PFSK-1 (cell line): ENCODE measurements at regions not wholly inside any gene's neighbourhood (a gene's known extent, or its start where the extent isn't known, plus 50 kb on each side); places are given as distances from the start of the nearest gene placed in this dataset.

Experiments used
- FOXP2 ChIP-seq: optimal IDR thresholded peaks from 2 replicates; pipeline ENCODE3; 2011; ENCODE audit warnings: borderline replicate concordance, control low read depth, inconsistent platforms; ENCODE audit not compliant: insufficient read depth; ENCODE audit errors: extremely low read length, extremely low read depth
- POLR2AphosphoS5 ChIP-seq: IDR thresholded peaks from 2 replicates; pipeline ENCODE4 v1.6.1; 2012; ENCODE audit warnings: low read depth, mild to moderate bottlenecking, control low read depth, low read length, moderate library complexity
- SIN3A ChIP-seq: IDR thresholded peaks from 2 replicates; pipeline ENCODE4 v1.6.1; 2012; ENCODE audit warnings: mild to moderate bottlenecking, low read length, moderate library complexity, borderline replicate concordance; ENCODE audit not compliant: insufficient read depth
- TAF1 ChIP-seq: IDR thresholded peaks from 2 replicates; pipeline ENCODE4 v1.6.1; 2012; ENCODE audit warnings: low read length, control low read depth, borderline replicate concordance; ENCODE audit not compliant: insufficient read depth
- TF ChIP-seq, protein P1 (sequence below), 2 experiments: IDR thresholded peaks; 2 replicates each; pipeline versions ENCODE4 v1.6.1 to v1.8.0; 2011 to 2012; ENCODE audit warnings: low read depth in 2 of 2, low read length in 2 of 2, control low read depth in 1 of 2, inconsistent platforms in 1 of 2, mild to moderate bottlenecking in 1 of 2, moderate library complexity in 1 of 2; ENCODE audit not compliant: insufficient read depth in 1 of 2

DNA sequence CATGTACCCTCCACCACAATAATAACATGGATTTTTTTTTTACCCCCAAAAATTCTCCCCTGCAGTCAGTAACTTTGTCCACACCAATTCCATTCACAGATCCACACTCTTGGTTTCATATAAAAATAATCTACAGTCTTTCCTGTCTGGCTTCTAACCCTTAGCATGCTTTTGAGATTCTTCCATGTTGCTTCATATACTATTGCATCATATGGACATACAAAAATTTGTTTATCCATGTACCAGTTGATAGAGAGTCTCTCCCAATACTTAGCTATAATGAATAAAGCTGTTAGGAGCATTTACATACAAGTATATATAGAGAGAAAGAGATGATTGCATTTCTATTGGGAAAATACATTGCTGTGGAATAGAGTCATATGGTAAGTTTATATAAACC, 575.0 kb downstream of the XPNPEP1 start:
- TF ChIP-seq FOXP2, result no peak
- no peak for TF ChIP-seq POLR2AphosphoS5
- TF ChIP-seq, protein P1, sequence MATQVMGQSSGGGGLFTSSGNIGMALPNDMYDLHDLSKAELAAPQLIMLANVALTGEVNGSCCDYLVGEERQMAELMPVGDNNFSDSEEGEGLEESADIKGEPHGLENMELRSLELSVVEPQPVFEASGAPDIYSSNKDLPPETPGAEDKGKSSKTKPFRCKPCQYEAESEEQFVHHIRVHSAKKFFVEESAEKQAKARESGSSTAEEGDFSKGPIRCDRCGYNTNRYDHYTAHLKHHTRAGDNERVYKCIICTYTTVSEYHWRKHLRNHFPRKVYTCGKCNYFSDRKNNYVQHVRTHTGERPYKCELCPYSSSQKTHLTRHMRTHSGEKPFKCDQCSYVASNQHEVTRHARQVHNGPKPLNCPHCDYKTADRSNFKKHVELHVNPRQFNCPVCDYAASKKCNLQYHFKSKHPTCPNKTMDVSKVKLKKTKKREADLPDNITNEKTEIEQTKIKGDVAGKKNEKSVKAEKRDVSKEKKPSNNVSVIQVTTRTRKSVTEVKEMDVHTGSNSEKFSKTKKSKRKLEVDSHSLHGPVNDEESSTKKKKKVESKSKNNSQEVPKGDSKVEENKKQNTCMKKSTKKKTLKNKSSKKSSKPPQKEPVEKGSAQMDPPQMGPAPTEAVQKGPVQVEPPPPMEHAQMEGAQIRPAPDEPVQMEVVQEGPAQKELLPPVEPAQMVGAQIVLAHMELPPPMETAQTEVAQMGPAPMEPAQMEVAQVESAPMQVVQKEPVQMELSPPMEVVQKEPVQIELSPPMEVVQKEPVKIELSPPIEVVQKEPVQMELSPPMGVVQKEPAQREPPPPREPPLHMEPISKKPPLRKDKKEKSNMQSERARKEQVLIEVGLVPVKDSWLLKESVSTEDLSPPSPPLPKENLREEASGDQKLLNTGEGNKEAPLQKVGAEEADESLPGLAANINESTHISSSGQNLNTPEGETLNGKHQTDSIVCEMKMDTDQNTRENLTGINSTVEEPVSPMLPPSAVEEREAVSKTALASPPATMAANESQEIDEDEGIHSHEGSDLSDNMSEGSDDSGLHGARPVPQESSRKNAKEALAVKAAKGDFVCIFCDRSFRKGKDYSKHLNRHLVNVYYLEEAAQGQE (IDR thresholded peaks at IDR 0.05; ENCODE audit: insufficient read depth in 1 of 2, low read depth in 2 of 2, low read length in 2 of 2), result no peak
- no peak for TF ChIP-seq TAF1

DNA sequence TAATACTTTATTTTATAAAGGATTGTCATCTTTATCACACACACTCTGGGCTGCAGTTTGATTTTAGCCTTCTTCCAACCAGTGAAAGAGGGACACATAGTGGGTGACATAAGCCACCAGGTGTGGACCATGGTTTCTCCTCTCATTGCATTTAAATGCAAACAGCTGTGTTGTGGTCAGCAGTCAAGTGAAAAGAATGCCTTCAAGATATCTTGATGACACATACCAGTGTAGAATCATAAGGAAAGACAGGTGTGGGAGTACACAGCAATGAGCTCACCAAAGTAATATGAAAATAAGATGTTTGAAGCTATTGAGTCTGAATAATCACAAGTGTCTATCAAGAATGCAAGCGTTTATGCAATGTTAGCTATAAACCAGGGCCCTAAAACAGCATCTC, 580.0 kb downstream of the XPNPEP1 start:
- TF ChIP-seq SIN3A (no peak), POLR2AphosphoS5 (no peak), TAF1 (no peak), FOXP2 (no peak)
- TF ChIP-seq, protein P1 (IDR thresholded peaks at IDR 0.05; ENCODE audit: insufficient read depth in 1 of 2, low read depth in 2 of 2, low read length in 2 of 2), result no peak

DNA sequence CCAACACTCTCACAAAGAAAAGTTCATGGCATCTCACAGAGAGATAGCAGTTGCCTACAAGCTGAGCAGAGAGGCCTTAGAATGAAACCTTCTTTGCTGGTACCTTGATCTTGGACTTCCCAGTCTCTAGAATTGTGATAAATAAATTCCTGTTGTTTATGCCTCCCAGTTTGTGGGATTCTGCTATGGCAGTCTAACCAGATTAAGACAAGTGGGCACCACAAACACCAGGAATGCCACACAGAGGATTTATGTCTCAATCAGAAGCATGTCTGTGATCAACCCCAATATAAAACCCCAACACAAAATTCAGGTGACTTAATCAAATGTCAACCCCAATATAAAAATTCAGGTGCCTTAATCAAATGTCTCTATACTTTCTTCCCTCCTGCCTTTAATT, 581.3 kb downstream of the XPNPEP1 start:
- no peak for TF ChIP-seq TAF1
- TF ChIP-seq FOXP2, result no peak
- no peak for TF ChIP-seq SIN3A
- TF ChIP-seq, protein P1 (IDR thresholded peaks at IDR 0.05; ENCODE audit: insufficient read depth in 1 of 2, low read depth in 2 of 2, low read length in 2 of 2), result no peak
- no peak for TF ChIP-seq POLR2AphosphoS5

DNA sequence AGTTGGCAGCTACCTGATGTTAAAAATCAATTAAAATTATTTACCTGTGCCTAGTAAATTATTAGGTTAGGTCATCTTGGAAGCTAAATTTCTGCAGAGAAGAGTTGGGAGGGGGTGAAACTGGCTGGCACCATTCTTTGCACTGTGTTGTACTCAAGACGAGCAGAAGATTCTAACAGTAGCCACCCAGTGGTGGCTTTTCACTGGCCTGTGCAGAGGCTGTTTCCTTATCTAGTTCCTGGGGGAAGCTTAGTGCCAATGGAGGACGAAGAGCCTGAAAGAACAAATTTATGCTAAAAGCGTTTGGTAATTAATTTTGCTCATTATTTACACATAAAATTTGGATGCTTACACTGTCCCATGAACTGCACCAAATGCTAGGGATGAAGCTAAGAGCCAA, 595.3 kb downstream of the XPNPEP1 start:
- TF ChIP-seq SIN3A, result no peak
- TF ChIP-seq, protein P1 (IDR thresholded peaks at IDR 0.05; ENCODE audit: insufficient read depth in 1 of 2, low read depth in 2 of 2, low read length in 2 of 2), result no peak
- no peak for TF ChIP-seq FOXP2
- TF ChIP-seq TAF1, result no peak
- no peak for TF ChIP-seq POLR2AphosphoS5

DNA sequence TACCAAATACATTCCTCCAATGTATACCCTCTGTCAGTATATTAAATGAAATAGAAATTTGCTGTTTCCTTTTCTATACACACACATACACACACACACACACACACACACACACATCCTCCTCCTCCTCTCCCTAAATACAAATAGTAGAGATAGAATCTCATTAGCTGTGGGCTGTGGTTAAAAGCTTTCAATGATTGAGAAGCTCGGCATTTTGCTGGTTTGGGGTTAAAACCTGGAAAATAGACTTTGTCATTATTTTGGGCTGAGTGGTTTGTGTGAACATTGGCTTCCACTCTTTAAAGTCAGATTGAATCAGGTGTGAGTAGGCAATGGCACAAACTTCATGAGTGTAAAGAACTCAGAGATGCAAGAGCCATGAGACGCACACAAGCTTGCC, 596.0 kb downstream of the XPNPEP1 start:
- no peak for TF ChIP-seq FOXP2
- TF ChIP-seq, protein P1 (IDR thresholded peaks at IDR 0.05; ENCODE audit: insufficient read depth in 1 of 2, low read depth in 2 of 2, low read length in 2 of 2), result no peak
- no peak for TF ChIP-seq SIN3A
- TF ChIP-seq TAF1, result no peak
- no peak for TF ChIP-seq POLR2AphosphoS5
